HG03280 (cell line): ENCODE measurements at regions not wholly inside any gene's neighbourhood (a gene's known extent, or its start where the extent isn't known, plus 50 kb on each side); places are given as distances from the start of the nearest gene placed in this dataset.

Source experiments
- ATAC-seq: cut with Tn5 transposase; IDR thresholded peaks from one replicate; pipeline ENCODE4 v1.9.1; 2021; ENCODE audit warnings: mild to moderate bottlenecking, moderate library complexity; ENCODE audit not compliant: unreplicated experiment

- no peak for ATAC-seq
Measured at GRCh38 chr7:84684836-84685480, 490.4 kb upstream of the SEMA3A start.

GRCh38 chr7:84682543-84682942, 488.0 kb upstream of the SEMA3A start:
- ATAC-seq = no peak

GRCh38 chr7:84678841-84679240, 484.3 kb upstream of the SEMA3A start:
- ATAC-seq = no peak

GRCh38 chr7:84677117-84677732, 482.6 kb upstream of the SEMA3A start:
- ATAC-seq = no peak

GRCh38 chr7:84675633-84676034, 481.0 kb upstream of the SEMA3A start:
- no peak for ATAC-seq

GRCh38 chr7:84674236-84674913, 479.8 kb upstream of the SEMA3A start:
- ATAC-seq = no peak

GRCh38 chr7:84669177-84669732, 474.7 kb upstream of the SEMA3A start:
- ATAC-seq = no peak

GRCh38 chr7:84668116-84668515, 473.5 kb upstream of the SEMA3A start:
- no peak for ATAC-seq

GRCh38 chr7:84666651-84667050, 472.1 kb upstream of the SEMA3A start:
- ATAC-seq = no peak

GRCh38 chr7:84665339-84665738, 470.8 kb upstream of the SEMA3A start:
- ATAC-seq = no peak

GRCh38 chr7:84664626-84665025, 470.0 kb upstream of the SEMA3A start:
- no peak for ATAC-seq

GRCh38 chr7:84663224-84663623, 468.6 kb upstream of the SEMA3A start:
- ATAC-seq = no peak

GRCh38 chr7:84658286-84658685, 463.7 kb upstream of the SEMA3A start:
- no peak for ATAC-seq

- ATAC-seq = no peak
Measured at GRCh38 chr7:84654273-84654672, 459.7 kb upstream of the SEMA3A start.

GRCh38 chr7:84651876-84652275, 457.3 kb upstream of the SEMA3A start:
- ATAC-seq = no peak

- no peak for ATAC-seq
Measured at GRCh38 chr7:84647797-84648757, 453.5 kb upstream of the SEMA3A start.

GRCh38 chr7:84642611-84643010, 448.0 kb upstream of the SEMA3A start:
- ATAC-seq = no peak

GRCh38 chr7:84640637-84641036, 446.0 kb upstream of the SEMA3A start:
- ATAC-seq = no peak

GRCh38 chr7:84638339-84638697, 443.7 kb upstream of the SEMA3A start:
- no peak for ATAC-seq

GRCh38 chr7:84637568-84638338, 443.2 kb upstream of the SEMA3A start:
- ATAC-seq = no peak
